WTC11 (cell line): ENCODE measurements at regions not wholly inside any gene's neighbourhood (a gene's known extent, or its start where the extent isn't known, plus 50 kb on each side); places are given as distances from the start of the nearest gene placed in this dataset.

Experiments used
- CBFB ChIP-seq: sonication (generic); formaldehyde crosslinking; IDR thresholded peaks from 2 replicates; pipeline ENCODE4 v1.8.1; 2022; ENCODE audit warnings: mild to moderate bottlenecking, low read depth, missing genetic modification reagents
- CREB1 ChIP-seq: sonication (generic); formaldehyde crosslinking; IDR thresholded peaks from 2 replicates; pipeline ENCODE4 v1.8.0; 2023; ENCODE audit warnings: mild to moderate bottlenecking, missing genetic modification reagents
- FOXK1 ChIP-seq: sonication (generic); formaldehyde crosslinking; IDR thresholded peaks from 2 replicates; pipeline ENCODE4 v1.8.0; 2022; ENCODE audit warnings: mild to moderate bottlenecking, moderate library complexity, missing genetic modification reagents
- ZNF263 ChIP-seq: sonication (generic); formaldehyde crosslinking; IDR thresholded peaks from 2 replicates; pipeline ENCODE4 v1.8.1; 2022; ENCODE audit warnings: low read depth, mild to moderate bottlenecking, moderate library complexity, missing genetic modification reagents
- TF ChIP-seq, protein P1 (sequence below): fragments of 200-600 bp; IDR thresholded peaks from 2 replicates; pipeline ENCODE4 v1.8.0; 2022; ENCODE audit warnings: antibody characterized with exemption
- TF ChIP-seq, protein P2 (sequence below): fragments of 250-450 bp; sonication (Bioruptor Pico); conservative IDR thresholded peaks from 2 replicates; pipeline ENCODE4 v1.9.0; 2021; ENCODE audit warnings: mild to moderate bottlenecking
- TF ChIP-seq, protein P3 (sequence below): sonication (generic); formaldehyde crosslinking; IDR thresholded peaks from 2 replicates; pipeline ENCODE4 v1.8.0; 2022; ENCODE audit warnings: mild to moderate bottlenecking, missing genetic modification reagents
- TF ChIP-seq, protein P4 (sequence below): sonication (generic); formaldehyde crosslinking; IDR thresholded peaks from 2 replicates; pipeline ENCODE4 v1.8.1; 2023; ENCODE audit warnings: mild to moderate bottlenecking, missing genetic modification reagents
- TF ChIP-seq, protein P5 (sequence below): sonication (generic); formaldehyde crosslinking; conservative IDR thresholded peaks from 2 replicates; pipeline ENCODE4 v1.8.1; 2023; ENCODE audit warnings: mild to moderate bottlenecking, low read depth, missing genetic modification reagents, moderate library complexity

DNA sequence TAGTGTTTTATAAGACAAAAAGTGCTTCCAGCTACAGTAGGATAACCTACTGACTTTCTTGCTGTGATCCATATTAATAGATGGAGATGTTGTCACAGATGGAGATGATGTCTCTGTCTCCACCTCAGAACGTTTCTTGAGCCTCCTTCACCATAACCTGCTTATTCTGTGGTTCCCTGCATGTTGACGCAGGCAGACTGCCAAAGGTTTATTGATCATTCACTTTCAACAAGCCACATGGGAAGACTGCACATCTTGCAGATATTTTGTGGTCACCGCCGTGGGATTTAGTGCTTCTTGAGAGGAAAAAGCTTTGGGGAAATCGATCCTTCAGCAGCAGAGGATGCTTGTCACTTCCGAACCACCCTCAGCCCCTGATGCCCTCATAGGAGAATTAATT is 943.0 kb upstream of the PRKX start:
- no peak for TF ChIP-seq ZNF263 (CRISPR knock-in tag)
- TF ChIP-seq, protein P1, sequence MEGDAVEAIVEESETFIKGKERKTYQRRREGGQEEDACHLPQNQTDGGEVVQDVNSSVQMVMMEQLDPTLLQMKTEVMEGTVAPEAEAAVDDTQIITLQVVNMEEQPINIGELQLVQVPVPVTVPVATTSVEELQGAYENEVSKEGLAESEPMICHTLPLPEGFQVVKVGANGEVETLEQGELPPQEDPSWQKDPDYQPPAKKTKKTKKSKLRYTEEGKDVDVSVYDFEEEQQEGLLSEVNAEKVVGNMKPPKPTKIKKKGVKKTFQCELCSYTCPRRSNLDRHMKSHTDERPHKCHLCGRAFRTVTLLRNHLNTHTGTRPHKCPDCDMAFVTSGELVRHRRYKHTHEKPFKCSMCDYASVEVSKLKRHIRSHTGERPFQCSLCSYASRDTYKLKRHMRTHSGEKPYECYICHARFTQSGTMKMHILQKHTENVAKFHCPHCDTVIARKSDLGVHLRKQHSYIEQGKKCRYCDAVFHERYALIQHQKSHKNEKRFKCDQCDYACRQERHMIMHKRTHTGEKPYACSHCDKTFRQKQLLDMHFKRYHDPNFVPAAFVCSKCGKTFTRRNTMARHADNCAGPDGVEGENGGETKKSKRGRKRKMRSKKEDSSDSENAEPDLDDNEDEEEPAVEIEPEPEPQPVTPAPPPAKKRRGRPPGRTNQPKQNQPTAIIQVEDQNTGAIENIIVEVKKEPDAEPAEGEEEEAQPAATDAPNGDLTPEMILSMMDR = no peak
- TF ChIP-seq CREB1 = no peak
- TF ChIP-seq, protein P2, sequence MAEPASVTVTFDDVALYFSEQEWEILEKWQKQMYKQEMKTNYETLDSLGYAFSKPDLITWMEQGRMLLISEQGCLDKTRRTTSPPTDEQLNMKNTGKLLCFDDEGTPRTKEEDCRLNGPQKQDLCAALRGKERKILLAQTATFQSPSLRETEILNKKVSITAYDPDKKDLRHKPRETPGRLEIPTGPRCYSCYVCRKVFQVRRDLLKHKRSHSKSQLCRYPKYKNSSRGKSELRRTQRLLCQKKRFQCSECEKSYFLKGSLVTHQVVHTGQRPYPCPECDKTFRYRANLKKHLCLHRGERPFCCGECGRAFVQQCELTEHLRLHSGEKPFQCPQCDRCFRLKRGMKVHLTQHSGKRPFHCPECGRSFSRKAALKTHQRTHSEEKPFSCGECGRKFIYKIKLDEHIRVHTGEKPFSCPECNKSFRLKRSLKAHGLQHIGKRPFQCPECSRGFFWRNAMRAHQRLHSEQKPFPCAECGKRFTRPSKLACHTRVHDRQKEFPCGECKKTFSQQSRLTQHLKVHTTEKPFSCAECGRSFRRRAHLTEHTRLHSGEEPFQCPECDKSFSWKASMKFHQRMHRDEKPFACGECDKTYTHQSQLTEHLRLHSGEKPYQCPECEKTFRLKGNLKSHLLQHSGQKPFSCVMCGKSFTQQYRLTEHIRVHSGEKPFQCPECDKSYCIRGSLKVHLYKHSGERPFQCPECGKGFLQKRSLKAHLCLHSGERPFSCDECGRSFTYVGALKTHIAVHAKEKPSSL (CRISPR knock-in tag) = no peak
- TF ChIP-seq FOXK1 (CRISPR knock-in tag) = no peak
- TF ChIP-seq, protein P3, sequence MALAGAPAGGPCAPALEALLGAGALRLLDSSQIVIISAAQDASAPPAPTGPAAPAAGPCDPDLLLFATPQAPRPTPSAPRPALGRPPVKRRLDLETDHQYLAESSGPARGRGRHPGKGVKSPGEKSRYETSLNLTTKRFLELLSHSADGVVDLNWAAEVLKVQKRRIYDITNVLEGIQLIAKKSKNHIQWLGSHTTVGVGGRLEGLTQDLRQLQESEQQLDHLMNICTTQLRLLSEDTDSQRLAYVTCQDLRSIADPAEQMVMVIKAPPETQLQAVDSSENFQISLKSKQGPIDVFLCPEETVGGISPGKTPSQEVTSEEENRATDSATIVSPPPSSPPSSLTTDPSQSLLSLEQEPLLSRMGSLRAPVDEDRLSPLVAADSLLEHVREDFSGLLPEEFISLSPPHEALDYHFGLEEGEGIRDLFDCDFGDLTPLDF (CRISPR knock-in tag) = no peak
- TF ChIP-seq, protein P4, sequence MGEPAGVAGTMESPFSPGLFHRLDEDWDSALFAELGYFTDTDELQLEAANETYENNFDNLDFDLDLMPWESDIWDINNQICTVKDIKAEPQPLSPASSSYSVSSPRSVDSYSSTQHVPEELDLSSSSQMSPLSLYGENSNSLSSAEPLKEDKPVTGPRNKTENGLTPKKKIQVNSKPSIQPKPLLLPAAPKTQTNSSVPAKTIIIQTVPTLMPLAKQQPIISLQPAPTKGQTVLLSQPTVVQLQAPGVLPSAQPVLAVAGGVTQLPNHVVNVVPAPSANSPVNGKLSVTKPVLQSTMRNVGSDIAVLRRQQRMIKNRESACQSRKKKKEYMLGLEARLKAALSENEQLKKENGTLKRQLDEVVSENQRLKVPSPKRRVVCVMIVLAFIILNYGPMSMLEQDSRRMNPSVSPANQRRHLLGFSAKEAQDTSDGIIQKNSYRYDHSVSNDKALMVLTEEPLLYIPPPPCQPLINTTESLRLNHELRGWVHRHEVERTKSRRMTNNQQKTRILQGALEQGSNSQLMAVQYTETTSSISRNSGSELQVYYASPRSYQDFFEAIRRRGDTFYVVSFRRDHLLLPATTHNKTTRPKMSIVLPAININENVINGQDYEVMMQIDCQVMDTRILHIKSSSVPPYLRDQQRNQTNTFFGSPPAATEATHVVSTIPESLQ (CRISPR knock-in tag) = no peak
- TF ChIP-seq, protein P5, sequence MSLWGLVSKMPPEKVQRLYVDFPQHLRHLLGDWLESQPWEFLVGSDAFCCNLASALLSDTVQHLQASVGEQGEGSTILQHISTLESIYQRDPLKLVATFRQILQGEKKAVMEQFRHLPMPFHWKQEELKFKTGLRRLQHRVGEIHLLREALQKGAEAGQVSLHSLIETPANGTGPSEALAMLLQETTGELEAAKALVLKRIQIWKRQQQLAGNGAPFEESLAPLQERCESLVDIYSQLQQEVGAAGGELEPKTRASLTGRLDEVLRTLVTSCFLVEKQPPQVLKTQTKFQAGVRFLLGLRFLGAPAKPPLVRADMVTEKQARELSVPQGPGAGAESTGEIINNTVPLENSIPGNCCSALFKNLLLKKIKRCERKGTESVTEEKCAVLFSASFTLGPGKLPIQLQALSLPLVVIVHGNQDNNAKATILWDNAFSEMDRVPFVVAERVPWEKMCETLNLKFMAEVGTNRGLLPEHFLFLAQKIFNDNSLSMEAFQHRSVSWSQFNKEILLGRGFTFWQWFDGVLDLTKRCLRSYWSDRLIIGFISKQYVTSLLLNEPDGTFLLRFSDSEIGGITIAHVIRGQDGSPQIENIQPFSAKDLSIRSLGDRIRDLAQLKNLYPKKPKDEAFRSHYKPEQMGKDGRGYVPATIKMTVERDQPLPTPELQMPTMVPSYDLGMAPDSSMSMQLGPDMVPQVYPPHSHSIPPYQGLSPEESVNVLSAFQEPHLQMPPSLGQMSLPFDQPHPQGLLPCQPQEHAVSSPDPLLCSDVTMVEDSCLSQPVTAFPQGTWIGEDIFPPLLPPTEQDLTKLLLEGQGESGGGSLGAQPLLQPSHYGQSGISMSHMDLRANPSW (CRISPR knock-in tag) = no peak
- TF ChIP-seq CBFB = no peak
